Stimulated activated memory B cell treated with anti-CD40 and anti-IgM and Interleukin-4, amounts not matched to agents 10 μg/mL and 1 μg/mL and 100 μg/mL, for 72 hours (primary cell): ENCODE measurements at regions not wholly inside any gene's neighbourhood (a gene's known extent, or its start where the extent isn't known, plus 50 kb on each side); places are given as distances from the start of the nearest gene placed in this dataset.

Experiments
- ATAC-seq: fragments of 150-1000 bp; cut with Tn5 transposase; 2 replicates; pipeline ENCODE4 v1.10.0; 2021
- H3K27ac Mint-ChIP-seq: one replicate; pipeline ENCODE4 v1.8.0; 2022; ENCODE audit warnings: mild to moderate bottlenecking, mixed read lengths
- H3K27me3 Mint-ChIP-seq: one replicate; pipeline ENCODE4 v1.8.0; 2022; ENCODE audit warnings: mixed read lengths
- H3K36me3 Mint-ChIP-seq: one replicate; pipeline ENCODE4 v1.8.0; 2022; ENCODE audit warnings: mixed read lengths
- H3K4me1 Mint-ChIP-seq: one replicate; pipeline ENCODE4 v1.8.0; 2022; ENCODE audit warnings: mixed read lengths
- H3K4me3 Mint-ChIP-seq: one replicate; pipeline ENCODE4 v1.8.0; 2022; ENCODE audit warnings: mild to moderate bottlenecking, moderate library complexity, mixed read lengths
- H3K9me3 Mint-ChIP-seq: one replicate; pipeline ENCODE4 v1.8.0; 2022; ENCODE audit warnings: mixed read lengths

- no peaks in the 10 kb centered on the region for H3K9me3 Mint-ChIP-seq
- H3K4me3 Mint-ChIP-seq, result no peak overlapping the region
- H3K27ac Mint-ChIP-seq, result no peak overlapping the region
- no peaks in the 10 kb centered on the region for H3K36me3 Mint-ChIP-seq
- ATAC-seq, result no peak
- H3K4me1 Mint-ChIP-seq, result no peaks in the 10 kb centered on the region
- H3K27me3 Mint-ChIP-seq, result peaks cover 46% of the 10 kb centered on the region
These were observed 73.7 kb upstream of the CISTR start for GRCh38 chr12:53825246-53826081.

GRCh38 chr12:53827306-53827705 is 75.5 kb upstream of the CISTR start:
- no peak overlapping the region for H3K4me3 Mint-ChIP-seq
- no peaks in the 10 kb centered on the region for H3K4me1 Mint-ChIP-seq
- H3K36me3 Mint-ChIP-seq, result no peaks in the 10 kb centered on the region
- no peak for ATAC-seq
- H3K27ac Mint-ChIP-seq, result no peak overlapping the region
- no peaks in the 10 kb centered on the region for H3K9me3 Mint-ChIP-seq
- peaks cover 32% of the 10 kb centered on the region for H3K27me3 Mint-ChIP-seq

- no peak for ATAC-seq
- Mint-ChIP-seq H3K4me1 (no peaks in the 10 kb centered on the region), H3K27ac (no peak overlapping the region), H3K36me3 (no peaks in the 10 kb centered on the region), H3K27me3 (peaks cover 33% of the 10 kb centered on the region), H3K4me3 (no peak overlapping the region), H3K9me3 (no peaks in the 10 kb centered on the region)
These were observed 76.8 kb upstream of the CISTR start for GRCh38 chr12:53828598-53828997.

GRCh38 chr12:53829130-53829819 is 77.5 kb upstream of the CISTR start:
- H3K4me3 Mint-ChIP-seq, result no peak overlapping the region
- ATAC-seq, result no peak
- H3K27ac Mint-ChIP-seq, result no peak overlapping the region
- no peaks in the 10 kb centered on the region for H3K36me3 Mint-ChIP-seq
- no peaks in the 10 kb centered on the region for H3K9me3 Mint-ChIP-seq
- peaks cover 35% of the 10 kb centered on the region for H3K27me3 Mint-ChIP-seq
- no peaks in the 10 kb centered on the region for H3K4me1 Mint-ChIP-seq

GRCh38 chr12:53830631-53831030 is 78.9 kb upstream of the CISTR start:
- Mint-ChIP-seq H3K4me1 (no peaks in the 10 kb centered on the region), H3K4me3 (no peak overlapping the region), H3K36me3 (no peaks in the 10 kb centered on the region), H3K27me3 (peaks cover 27% of the 10 kb centered on the region), H3K27ac (no peak overlapping the region), H3K9me3 (no peaks in the 10 kb centered on the region)
- ATAC-seq, result no peak

GRCh38 chr12:53836119-53836655 is 84.4 kb upstream of the CISTR start:
- H3K27ac Mint-ChIP-seq, result no peak overlapping the region
- H3K36me3 Mint-ChIP-seq, result no peaks in the 10 kb centered on the region
- H3K9me3 Mint-ChIP-seq, result no peaks in the 10 kb centered on the region
- no peaks in the 10 kb centered on the region for H3K4me1 Mint-ChIP-seq
- peaks cover 19% of the 10 kb centered on the region for H3K27me3 Mint-ChIP-seq
- no peak for ATAC-seq
- no peak overlapping the region for H3K4me3 Mint-ChIP-seq

GRCh38 chr12:53838978-53839377 is 87.2 kb upstream of the CISTR start:
- H3K27ac Mint-ChIP-seq, result no peak overlapping the region
- no peak for ATAC-seq
- peaks cover 29% of the 10 kb centered on the region for H3K27me3 Mint-ChIP-seq
- H3K4me1 Mint-ChIP-seq, result no peaks in the 10 kb centered on the region
- no peak overlapping the region for H3K4me3 Mint-ChIP-seq
- H3K9me3 Mint-ChIP-seq, result no peaks in the 10 kb centered on the region
- H3K36me3 Mint-ChIP-seq, result no peaks in the 10 kb centered on the region

GRCh38 chr12:53840316-53840715 is 88.5 kb upstream of the CISTR start:
- no peak overlapping the region for H3K27ac Mint-ChIP-seq
- peaks cover 33% of the 10 kb centered on the region for H3K27me3 Mint-ChIP-seq
- H3K4me3 Mint-ChIP-seq, result no peak overlapping the region
- H3K9me3 Mint-ChIP-seq, result no peaks in the 10 kb centered on the region
- no peak for ATAC-seq
- no peaks in the 10 kb centered on the region for H3K36me3 Mint-ChIP-seq
- no peaks in the 10 kb centered on the region for H3K4me1 Mint-ChIP-seq

GRCh38 chr12:53842686-53843085 is 90.9 kb upstream of the CISTR start:
- no peaks in the 10 kb centered on the region for H3K36me3 Mint-ChIP-seq
- ATAC-seq, result no peak
- peaks cover 33% of the 10 kb centered on the region for H3K27me3 Mint-ChIP-seq
- no peaks in the 10 kb centered on the region for H3K4me1 Mint-ChIP-seq
- H3K4me3 Mint-ChIP-seq, result no peak overlapping the region
- no peak overlapping the region for H3K27ac Mint-ChIP-seq
- H3K9me3 Mint-ChIP-seq, result no peaks in the 10 kb centered on the region

- no peaks in the 10 kb centered on the region for H3K36me3 Mint-ChIP-seq
- H3K27ac Mint-ChIP-seq, result no peak overlapping the region
- H3K9me3 Mint-ChIP-seq, result no peaks in the 10 kb centered on the region
- H3K27me3 Mint-ChIP-seq, result peaks cover 36% of the 10 kb centered on the region
- H3K4me3 Mint-ChIP-seq, result no peak overlapping the region
- no peaks in the 10 kb centered on the region for H3K4me1 Mint-ChIP-seq
- no peak for ATAC-seq
These were observed 91.8 kb upstream of the CISTR start for GRCh38 chr12:53843545-53843944.

GRCh38 chr12:53844994-53845844 is 93.4 kb upstream of the HOXC13 start:
- no peak overlapping the region for H3K4me3 Mint-ChIP-seq
- no peak for ATAC-seq

GRCh38 chr12:53845932-53846331 is 92.7 kb upstream of the HOXC13 start:
- Mint-ChIP-seq H3K9me3 (no peaks in the 10 kb centered on the region), H3K4me1 (no peaks in the 10 kb centered on the region), H3K27me3 (peaks cover 35% of the 10 kb centered on the region), H3K4me3 (no peak overlapping the region), H3K36me3 (no peaks in the 10 kb centered on the region), H3K27ac (no peak overlapping the region)
- ATAC-seq, result no peak

More at GRCh38 chr12:53844994-53845844, 93.4 kb upstream of the HOXC13 start:
- peaks cover 42% of the 10 kb centered on the region for H3K27me3 Mint-ChIP-seq
- H3K9me3 Mint-ChIP-seq, result no peaks in the 10 kb centered on the region
- H3K4me1 Mint-ChIP-seq, result no peaks in the 10 kb centered on the region
- H3K36me3 Mint-ChIP-seq, result no peaks in the 10 kb centered on the region
- H3K27ac Mint-ChIP-seq, result no peak overlapping the region

GRCh38 chr12:53849113-53849512 is 89.5 kb upstream of the HOXC13 start:
- Mint-ChIP-seq H3K27ac (no peak overlapping the region), H3K4me3 (no peak overlapping the region), H3K36me3 (no peaks in the 10 kb centered on the region), H3K4me1 (no peaks in the 10 kb centered on the region), H3K9me3 (no peaks in the 10 kb centered on the region), H3K27me3 (peaks cover 16% of the 10 kb centered on the region)
- no peak for ATAC-seq

GRCh38 chr12:53849656-53850055 is 89.0 kb upstream of the HOXC13 start:
- Mint-ChIP-seq H3K9me3 (no peaks in the 10 kb centered on the region), H3K4me1 (no peaks in the 10 kb centered on the region), H3K27ac (no peak overlapping the region), H3K4me3 (no peak overlapping the region), H3K27me3 (peaks cover 10% of the 10 kb centered on the region), H3K36me3 (no peaks in the 10 kb centered on the region)
- no peak for ATAC-seq

- no peaks in the 10 kb centered on the region for H3K36me3 Mint-ChIP-seq
- H3K4me1 Mint-ChIP-seq, result no peaks in the 10 kb centered on the region
- no peak for ATAC-seq
- H3K27ac Mint-ChIP-seq, result no peak overlapping the region
- peaks cover 8% of the 10 kb centered on the region for H3K27me3 Mint-ChIP-seq
- H3K9me3 Mint-ChIP-seq, result no peaks in the 10 kb centered on the region
- H3K4me3 Mint-ChIP-seq, result no peak overlapping the region
These were observed 86.6 kb upstream of the HOXC13 start for GRCh38 chr12:53852061-53852460.
